Stimulated activated CD4-positive, alpha-beta T cell treated with anti-CD3 and anti-CD28 coated beads, Interleukin-2, amount 100 ng/mL, for 48 hours (primary cell): ENCODE measurements at regions not wholly inside any gene's neighbourhood (a gene's known extent, or its start where the extent isn't known, plus 50 kb on each side); places are given as distances from the start of the nearest gene placed in this dataset.
"Not testable (repeated sequence)": the region's sequence is repeated elsewhere in the genome, so short reads cannot be mapped to it uniquely, and the experiment has no call there.

ENCODE experiments used
- DNase-seq, 2 donors: peaks; one replicate each; pipeline ENCODE4 v3.0.0-alpha.2; 2020

DNA sequence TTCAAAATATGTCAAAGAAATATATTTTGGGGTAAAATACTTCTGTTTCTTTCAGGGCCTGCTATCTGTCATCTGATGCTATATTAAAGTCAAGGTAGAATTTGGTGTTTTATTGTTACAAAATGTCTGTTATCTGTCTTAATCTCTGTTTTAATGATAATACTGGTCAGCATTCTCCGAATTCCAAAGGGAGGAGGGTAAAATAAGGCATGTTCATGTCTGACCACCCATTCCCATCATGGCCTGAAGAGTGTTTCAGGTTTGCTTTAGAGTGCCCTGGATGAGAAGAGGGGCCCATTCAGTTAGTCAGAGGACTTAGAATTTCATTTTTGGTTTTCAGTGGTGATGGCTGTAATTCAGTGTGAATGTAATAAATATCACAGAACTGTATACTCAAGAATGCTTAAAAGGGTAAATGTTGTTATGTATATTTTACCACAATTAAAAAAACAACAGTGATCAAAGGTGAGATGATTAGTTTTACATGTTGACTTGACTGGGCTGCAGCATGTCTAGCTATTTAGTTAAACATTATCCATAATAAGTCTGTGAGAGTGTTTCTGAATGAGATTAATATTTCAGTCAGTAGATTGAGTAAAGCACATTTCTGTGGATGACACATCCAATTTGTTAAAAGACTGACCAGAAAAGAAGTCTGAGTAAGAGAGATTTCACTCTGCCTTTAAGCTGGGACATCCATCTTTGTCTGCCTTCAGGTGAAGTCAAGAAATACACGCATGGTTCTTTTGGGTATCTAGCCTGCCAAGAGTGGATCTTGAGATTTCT lies 467.9 kb upstream of the SYT4 start:
- DNase-seq: no peak

DNA sequence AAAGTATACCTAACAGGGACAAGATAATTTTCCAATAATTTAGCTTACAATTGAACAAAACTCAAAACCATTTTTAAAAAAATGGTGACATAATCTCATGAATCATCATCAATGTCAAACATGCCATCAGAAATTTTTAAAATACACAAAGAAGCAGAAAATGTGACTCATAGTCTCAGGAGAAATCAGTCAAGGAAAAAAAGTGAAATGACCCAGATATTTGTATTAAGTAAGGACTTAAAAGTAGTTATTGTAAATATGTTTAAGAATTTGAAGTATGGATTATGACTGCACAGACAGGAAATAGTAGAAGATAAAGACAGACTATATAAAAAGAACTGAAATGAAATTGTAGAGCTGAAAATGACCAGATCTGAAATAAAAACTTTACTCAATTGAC lies 473.9 kb upstream of the SYT4 start:
- no peak for DNase-seq

DNA sequence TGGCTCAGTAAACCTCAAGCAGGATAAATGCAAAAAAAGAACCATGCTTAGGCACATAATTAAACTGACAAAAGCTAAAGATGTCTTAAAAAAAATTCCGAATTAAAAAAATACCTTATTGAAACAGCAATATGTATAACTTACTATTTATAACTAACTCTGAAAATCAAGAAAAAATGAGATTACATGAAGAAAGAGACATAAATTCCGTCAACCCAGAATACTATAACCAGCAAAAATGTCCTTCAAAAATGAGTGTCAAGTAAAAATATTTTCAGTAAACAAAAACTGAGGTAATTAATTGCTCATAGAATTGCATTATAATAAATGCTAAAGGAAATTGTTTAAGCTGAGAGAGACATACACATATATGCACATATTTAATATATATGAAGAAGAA lies 474.5 kb upstream of the SYT4 start:
- DNase-seq: no peak

DNA sequence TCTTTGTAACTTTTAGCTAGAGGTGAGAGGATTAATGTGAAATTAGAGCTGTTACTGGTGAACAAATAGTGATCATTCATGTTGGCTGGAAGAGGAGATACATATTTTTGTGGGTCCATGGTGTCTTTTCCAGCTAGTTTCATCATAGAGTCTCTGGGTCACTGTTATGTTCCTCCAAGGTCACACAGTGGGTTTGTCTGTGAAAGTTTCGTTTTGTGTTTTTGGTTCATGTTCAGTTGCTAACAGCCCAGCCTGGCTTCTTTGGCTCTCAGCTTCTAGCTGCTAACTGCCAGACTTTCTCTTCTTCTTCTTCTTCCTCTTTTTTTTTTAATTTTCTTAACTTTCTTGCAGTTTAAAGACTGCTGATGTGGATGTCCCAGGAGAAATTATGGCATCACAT lies 480.0 kb upstream of the SYT4 start:
- DNase-seq: no peak

DNA sequence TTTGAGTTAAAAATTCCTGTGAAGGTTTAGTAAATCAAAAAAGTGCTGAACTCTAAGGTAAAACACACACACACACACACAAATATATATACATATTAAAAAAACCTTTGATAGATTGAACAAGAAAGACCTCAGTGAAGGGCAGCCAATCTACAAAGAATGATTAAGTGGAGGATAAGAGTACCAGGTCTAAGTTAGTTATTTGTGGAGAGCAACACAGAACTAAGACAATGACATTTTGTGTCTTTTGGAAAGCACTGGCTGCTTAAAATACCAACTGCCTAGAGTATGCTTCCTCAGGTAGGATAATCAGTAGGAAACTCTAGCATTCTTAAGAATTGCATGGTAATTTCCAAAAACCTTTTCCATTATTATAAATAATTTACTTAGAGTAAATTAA lies 481.4 kb upstream of the SYT4 start:
- DNase-seq: no peak

DNA sequence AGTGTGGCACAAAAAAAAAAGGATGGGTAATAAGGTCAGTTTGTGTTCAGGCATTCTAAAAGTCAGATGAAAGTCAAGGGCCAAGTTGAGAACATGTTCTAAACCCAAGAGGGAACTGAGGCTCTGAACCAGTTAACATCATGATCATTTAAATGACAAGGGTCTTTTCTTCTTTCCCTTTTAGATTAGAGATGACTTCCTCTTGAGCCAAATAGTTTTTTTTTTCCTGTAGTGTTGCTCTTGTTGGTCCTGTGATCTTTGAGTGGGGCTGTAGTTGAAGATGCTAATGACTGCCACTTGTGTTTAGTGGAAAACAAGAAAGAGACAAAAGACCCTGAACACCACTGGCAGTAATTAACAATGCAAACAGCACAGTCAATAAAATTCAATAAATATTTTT lies 482.7 kb upstream of the SYT4 start:
- no peak for DNase-seq

DNA sequence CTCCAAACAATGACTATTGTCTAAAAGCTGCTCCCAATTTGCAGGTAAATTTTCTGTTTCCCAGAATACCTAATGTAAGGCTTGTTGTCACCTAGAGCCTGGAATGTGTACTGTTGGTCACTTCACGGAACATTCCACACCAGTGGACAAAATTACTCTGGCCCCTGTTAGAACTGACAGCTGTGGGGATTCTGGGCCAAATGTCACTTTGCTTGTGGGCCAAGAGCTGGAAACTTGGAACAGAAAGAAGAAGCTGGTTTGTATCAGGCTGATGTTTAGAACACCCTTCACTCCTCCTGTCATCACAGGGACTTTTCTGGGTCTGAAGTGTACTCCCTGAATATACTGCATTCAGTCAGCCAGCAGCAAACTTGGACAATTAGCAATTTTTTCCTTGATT lies 495.6 kb upstream of the SYT4 start:
- DNase-seq: no peak

DNA sequence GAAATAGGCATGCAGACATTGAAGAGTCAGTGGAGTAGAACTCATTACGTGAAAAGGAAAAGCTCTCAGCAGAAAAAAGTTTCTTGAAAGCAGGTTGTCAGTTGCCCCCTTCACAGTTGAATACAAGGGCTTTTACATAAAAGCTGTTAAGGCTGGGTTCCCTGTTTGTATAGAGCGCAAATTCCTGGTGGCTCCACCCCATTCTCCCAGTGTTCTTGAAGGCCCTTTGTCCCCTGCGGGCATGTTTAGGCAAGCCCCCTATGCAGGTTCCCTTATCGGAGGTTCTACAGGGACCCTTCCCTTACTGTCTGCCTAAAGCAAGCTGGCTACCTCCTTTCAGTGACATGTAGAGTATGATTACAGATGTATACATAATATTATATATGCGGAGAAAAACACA lies 497.2 kb upstream of the SYT4 start:
- DNase-seq: no peak

DNA sequence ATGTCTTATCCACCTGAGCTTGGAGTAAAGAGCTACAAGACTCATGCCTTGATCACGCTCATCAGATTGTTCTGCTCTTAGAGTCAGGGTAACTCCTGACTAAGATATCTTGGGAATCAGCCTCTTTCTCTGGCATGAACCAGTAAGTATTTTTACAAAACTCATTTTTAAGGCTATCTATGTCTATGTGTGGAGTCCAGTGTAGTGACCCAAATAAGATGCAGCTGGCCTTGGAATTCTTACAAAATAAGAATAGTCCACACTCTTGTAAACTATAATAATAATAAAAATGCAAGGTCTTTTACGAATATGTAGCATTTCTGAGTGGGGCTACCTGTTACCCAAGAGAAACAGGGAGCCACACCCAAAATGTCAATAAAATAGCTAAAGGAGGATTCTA lies 498.3 kb upstream of the SYT4 start:
- DNase-seq: no peak

DNA sequence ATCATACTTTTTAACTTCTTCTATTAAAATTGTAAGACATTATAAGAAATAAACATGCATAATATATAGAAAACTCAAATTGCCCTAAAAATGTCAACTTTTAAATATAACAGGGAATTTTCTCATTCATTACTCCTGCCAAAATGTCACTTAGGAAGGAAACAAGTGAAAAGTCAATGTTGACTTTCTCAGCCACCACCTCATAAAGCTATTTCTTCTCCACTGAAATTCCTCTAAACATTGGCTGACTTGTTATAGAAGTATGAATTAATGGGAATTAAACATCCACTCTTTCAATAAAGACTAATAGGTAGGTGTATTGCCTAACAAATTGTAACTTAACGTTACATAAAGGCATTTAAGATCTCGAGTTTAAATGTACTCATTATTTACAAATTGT lies 499.7 kb upstream of the SYT4 start:
- no peak for DNase-seq

DNA sequence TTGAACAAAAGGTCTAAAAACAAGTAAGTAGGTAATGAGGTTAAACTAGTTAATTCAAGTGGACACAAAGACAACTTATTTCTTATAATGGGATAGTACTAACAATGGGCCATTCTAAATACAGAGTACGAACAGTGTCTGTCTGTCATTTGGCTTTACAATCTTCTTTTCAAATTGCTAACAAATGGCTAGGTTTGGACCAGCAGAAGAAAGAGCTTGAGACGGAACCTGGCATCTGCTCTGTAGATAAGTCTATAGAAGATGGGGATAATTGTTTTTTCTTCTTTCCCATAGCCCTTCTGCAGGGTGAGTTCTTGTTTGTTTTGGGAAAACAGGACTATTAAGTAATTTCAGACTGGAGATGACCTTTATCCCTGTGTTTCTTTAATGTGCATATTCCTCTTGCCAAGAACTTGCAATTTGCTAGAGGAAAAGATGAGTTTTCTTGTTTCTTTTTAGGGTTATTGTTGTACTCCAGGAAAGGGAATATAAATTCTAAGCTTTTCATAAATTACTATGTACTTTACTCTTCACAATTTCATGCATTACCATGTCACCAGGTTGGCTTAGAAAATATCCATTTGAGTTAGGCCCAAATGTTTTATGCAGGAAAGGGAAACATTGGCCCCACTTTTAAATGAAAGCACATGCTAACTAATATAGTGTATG lies 500.5 kb upstream of the SYT4 start:
- DNase-seq: no peak

DNA sequence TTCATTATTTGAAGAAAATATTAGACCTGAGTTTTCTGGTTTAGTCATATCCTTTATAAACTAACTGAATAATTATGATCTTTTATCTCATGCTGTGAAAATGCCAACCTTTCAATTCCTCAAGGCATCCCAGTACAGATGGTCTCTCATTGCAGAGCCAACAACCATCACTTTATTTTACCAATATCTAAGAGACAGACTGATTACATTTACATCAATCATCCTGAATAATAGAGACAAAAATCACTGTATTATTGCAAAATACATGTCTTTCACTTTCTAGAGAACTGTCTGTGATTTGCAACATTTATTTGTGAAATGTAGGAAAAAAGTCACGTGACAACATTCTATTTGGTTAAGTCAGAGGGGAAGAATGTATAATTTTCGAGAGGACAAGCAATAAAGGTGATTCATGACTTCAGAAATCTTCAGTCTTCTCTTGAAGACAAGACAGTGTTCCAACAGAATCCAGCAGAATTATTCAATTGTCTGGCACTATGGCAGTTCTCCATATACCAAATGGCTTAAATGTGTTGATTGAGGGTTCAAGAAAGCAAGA lies 503.6 kb upstream of the SYT4 start:
- no peak for DNase-seq

DNA sequence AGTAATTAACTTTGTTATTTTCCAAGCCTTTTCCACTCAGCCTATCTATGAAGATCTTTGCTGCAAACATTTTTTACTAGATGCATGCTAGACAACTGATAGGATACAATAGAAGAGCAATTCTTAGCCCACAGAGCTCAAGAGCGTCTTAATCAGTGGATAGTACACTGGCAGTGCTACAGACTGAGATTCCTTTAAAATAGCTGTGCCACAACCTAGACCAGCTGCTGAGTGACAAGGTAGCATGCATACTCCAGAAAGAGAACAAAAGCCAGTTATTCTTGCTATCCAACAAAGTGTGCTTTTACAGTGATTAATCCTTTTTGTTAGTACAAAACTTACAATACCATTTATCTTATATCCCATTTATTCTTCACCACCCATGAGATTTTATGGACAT lies 507.9 kb upstream of the SYT4 start:
- no peak for DNase-seq

DNA sequence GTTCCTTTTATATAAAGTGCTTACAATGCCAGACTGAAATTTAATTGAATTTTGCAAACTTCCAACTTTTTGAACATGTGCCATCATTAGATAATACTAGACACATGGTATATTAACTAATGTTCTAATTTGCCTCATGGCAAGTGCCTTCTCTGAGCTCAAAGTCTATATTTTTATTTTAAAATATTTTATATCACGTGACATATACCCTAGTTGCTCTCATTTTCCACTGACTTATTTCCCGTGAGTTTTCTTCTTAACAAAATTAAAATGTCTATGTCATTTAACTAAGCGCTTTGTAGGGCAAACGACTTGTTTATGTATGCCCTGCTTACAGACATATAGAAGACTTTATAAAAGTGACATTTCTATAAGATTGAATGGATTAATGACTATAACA lies 509.6 kb upstream of the SYT4 start:
- DNase-seq: no peak

DNA sequence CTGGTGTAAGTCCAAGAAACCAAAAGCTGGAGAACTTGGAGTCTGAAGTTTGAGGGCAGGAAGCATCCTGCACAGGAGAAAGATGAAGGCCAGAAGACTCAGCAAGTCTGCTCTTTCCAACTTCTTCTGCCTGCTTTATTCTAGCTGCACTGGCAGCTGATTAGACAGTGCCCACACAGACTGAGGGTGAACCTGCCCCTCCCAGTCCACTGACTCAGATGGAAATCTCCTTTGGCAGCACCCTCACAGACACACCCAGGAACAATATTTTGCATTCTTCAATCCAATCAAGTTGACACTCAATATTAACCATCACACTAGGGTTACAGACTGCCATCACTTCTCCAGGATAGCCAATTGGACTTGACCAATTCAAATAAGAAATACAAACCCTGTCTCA lies 510.4 kb upstream of the SYT4 start:
- not testable (repeated sequence) for DNase-seq

DNA sequence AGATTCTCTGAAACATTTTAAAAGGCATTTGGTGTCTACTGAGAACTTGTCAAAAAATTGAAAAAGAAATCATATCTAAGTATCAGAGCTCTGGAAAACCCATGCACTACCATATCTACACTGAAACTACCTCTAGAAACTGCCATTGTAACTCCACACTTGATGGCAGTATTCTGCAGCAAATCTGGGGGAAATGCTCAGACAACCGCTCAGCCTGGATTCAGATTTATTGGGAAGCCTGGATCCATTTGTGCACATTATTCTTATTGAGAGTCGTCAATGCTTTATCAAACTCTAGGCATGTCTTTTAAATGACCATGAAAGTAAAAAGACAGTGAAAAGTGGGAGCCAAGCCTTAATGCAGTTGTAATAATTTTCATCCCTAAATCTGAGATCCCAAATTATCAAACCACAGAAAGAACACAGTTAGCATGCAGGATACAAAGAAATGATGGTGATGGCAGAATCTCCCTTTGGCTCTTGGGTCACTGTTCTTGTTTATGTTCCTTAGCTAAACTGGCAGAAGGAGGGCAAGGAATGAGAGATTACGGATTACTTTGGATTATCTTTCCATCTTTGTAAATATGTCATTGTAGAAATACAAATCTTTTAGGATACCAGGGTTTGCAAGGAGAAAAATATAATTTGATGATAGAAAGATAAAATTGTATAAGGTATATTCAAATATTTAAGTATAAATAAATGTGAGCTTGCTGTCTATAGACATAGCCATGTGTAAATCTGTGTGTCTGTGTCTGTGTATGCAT lies 512.1 kb upstream of the SYT4 start:
- DNase-seq: no peak

DNA sequence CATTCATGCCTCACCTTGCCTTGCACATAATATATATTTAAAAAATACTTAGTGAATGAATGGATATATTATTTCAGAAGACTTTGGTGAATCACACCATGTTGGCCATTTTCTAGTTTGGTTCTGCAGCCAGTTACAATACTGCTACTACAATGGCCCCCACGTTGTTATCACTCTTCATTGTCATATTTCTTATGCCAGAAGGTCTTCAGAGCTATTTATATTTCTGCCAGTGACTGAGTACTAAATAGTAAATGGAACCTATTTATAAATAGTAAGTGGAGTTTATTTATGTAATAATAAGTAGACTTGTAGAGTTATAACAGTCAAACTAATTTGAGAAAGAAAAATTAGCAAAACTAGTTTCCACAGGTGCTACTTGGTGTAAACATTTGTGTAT lies 516.6 kb upstream of the SYT4 start:
- no peak for DNase-seq

DNA sequence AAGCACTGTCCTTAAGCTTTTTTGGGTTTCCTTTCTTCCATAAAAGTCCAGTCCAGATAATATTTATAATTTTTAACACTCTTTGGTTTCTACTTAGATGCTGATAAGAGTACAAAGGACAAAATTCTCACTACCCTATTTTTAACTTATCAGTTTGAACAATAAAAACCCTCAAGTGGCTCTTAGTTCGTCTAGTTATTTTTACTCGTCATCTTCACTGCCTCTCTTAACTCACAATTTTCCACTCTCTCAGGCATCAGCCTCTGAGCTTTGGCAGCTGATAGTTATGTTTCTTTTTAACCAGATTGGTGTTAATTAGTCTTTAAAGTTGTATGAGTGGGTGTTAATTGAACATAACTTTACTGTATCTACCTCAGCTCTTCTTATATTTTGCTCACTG lies 517.1 kb upstream of the SYT4 start:
- DNase-seq: no peak

DNA sequence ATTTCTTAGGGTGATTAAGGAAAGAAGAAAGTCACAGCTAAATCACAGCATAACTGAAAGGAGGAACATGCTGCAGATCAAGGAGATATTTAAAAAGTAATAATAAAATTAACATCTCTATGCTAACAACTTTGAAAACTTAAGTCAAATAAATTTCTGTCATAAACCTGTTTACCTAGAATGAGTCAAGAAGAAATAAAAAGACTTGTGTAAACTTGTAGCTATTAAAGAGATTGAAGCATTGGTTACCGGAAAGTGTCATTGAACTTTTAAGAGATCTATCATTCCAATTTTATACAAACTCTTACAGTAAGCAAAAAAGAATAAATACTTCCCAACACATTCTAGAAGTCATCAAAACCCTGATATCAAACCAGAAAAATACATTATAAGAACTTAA lies 520.1 kb upstream of the SYT4 start:
- no peak for DNase-seq

DNA sequence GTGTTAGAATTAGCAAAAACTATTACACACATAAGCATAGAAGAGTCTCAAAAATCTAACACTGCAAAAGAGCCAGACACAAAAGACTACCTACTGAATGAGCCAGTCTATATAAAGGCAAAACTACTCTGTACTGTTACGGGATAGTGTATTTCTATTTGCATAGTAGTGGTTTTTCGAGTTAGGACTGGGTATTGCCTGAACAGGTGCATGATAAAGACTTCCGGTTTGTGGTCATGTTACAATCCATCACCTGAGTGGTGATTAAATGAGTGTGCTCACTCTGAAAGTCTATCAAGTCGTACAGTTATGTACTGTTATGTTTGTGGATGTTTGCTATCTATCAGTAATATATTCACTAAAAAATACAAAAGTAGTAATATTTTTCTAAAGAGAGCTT lies 523.3 kb upstream of the SYT4 start:
- no peak for DNase-seq

DNA sequence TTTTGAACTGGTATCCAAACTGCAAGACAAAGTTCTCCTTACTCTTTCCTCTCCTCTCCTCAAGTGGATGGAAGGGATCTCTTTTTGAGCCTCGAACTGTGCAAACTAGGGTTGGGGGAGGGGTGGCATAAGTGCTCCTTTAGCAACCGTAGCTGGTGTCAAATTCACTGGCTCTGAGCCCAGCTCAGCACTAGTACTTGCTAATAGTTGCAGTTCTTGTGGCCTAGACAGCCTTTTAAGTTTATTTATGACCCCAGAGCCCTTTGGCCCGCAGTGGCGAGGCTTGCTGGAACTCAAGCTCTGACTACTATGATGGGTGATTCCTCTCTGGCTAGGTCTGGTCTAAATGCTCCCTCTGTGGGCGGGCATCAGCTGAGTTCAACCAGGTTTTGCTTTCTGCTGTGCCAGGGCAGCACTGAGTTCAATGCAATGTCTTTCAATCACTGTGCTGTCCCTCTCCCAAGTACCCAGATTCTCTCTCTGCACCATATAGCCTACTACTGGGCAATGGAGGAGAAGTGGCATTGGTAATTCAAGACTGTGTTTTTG lies 528.4 kb upstream of the SYT4 start:
- DNase-seq: no peak

DNA sequence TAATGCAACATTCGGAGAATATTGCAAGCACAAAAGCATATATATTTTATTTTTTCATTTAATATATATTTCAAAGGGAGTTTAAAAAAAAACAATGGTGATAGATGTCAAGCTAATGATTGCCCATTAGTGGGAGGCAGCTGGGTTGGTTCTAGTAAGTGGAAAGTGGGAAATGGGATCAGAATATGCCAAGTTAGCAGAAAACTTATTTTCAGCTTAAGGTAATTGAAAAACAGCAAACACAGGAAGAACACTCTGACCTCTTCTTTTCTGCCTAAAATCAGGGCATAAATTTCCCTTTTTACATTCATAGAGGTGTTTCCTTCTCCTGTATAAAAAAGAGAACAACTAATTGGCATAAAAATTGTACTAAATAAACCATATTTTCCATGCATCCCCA lies 535.3 kb upstream of the SYT4 start:
- no peak for DNase-seq

DNA sequence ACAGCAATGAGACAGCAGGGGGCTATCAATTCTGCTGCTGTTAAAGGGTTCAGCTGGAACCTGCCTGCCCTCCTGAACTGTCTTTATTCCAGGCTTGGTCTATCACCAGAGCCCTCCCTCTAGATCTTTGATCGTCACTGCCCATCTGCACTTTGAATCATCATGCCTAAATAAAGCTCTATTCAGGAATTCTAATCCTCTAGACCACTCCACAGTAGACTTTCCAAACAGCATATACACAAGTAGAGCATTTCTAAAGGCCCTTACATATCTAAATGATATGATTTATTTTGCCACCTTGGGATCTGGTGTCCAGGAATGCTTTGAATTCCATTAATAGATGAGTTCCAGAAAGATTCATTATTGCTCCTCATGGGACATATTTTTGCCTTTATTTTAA lies 542.1 kb upstream of the SYT4 start:
- DNase-seq: no peak

DNA sequence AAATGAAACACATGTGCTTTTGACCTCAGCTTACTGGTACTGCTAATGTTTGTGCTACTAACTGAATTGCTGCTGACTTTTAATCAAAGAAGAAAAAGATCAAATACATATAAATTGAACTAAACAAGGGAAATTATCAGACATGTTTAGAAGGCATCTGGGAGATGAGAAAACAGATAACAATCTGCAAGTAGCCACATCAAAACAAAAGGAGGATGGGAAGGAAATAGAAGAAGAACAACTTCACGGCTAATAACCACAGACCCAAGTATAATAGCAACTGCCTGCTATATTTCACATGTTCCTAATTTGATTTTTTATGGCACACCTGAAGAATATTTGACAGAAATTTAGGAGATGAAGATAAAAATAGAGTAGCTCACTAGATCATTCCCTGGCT lies 542.6 kb upstream of the SYT4 start:
- DNase-seq: no peak
